ENCODE measurements at regions not wholly inside any gene's neighbourhood (a gene's known extent, or its start where the extent isn't known, plus 50 kb on each side); places are given as distances from the start of the nearest gene placed in this dataset.

DNA sequence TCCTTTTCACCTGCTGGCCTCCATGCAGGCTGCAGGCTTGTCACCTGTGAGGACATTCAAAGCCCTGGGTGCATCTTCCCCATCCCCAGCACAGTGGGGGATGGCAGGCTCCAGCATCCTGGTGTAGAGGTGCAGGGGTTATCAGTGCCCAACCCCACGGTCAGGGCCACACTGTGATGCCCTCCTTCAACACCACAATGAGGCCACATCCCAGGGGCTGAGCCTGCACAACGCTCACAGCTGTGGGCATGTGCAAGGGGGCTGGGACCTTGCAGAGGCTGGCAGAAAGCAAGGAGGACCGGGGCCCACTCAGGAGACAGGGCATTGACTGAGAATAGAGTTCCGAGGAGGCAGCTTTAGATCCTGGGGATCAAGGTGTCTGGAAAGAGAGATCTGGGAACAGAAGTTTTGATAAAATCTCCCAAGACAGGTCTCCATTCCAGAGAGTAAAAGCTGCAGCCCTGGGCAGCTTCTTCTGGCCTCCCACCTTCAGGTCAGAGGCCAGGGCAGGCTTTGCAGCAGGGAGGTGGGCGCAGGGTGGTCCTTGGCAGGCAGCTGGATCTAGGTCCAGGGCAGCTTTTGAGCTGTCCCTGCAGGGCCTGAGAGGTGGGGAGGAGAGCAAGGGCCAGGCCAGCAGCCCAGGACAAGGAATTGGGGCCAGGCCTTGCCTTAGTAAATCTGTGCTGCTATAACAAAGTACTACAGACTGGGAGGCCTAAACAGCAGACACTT lies 250.8 kb upstream of the B3GAT1 start:
- TF ChIP-seq, protein P1, sequence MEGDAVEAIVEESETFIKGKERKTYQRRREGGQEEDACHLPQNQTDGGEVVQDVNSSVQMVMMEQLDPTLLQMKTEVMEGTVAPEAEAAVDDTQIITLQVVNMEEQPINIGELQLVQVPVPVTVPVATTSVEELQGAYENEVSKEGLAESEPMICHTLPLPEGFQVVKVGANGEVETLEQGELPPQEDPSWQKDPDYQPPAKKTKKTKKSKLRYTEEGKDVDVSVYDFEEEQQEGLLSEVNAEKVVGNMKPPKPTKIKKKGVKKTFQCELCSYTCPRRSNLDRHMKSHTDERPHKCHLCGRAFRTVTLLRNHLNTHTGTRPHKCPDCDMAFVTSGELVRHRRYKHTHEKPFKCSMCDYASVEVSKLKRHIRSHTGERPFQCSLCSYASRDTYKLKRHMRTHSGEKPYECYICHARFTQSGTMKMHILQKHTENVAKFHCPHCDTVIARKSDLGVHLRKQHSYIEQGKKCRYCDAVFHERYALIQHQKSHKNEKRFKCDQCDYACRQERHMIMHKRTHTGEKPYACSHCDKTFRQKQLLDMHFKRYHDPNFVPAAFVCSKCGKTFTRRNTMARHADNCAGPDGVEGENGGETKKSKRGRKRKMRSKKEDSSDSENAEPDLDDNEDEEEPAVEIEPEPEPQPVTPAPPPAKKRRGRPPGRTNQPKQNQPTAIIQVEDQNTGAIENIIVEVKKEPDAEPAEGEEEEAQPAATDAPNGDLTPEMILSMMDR (IDR thresholded peaks at IDR 0.05; ENCODE audit: borderline replicate concordance, control extremely low read depth, extremely low read depth, insufficient read depth, missing control alignments) = no peak
- in situ Hi-C loops (cut with MboI; ENCODE audit: low sequenced_read_pairs, unreplicated experiment) = no loop called here
- DNase-seq (ENCODE audit: low spot score) = no peak

DNA sequence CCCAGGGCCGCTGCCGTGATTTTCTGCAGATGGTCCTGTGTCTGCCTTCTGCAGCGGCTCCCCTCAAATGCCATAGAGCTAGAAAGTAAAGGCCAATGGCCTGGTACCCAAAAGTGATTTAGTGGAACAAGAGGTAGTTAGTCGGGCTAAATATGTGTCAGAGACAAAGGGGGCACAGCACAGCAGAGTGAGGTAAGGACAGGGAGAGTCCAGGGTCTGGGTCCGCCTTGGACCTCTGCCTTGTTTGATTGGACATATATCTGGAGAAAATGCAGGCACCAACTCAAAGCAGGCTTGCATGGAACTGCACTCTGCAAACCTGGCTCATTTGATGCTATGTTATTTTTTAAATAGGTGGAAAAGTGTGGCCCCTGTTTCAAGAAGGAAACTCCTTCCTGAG lies 249.6 kb upstream of the B3GAT1 start:
- in situ Hi-C loops (cut with MboI; ENCODE audit: low sequenced_read_pairs, unreplicated experiment) = no loop called here
- no peak for DNase-seq (ENCODE audit: low spot score)
- TF ChIP-seq, protein P1 (IDR thresholded peaks at IDR 0.05; ENCODE audit: borderline replicate concordance, control extremely low read depth, extremely low read depth, insufficient read depth, missing control alignments) = no peak

DNA sequence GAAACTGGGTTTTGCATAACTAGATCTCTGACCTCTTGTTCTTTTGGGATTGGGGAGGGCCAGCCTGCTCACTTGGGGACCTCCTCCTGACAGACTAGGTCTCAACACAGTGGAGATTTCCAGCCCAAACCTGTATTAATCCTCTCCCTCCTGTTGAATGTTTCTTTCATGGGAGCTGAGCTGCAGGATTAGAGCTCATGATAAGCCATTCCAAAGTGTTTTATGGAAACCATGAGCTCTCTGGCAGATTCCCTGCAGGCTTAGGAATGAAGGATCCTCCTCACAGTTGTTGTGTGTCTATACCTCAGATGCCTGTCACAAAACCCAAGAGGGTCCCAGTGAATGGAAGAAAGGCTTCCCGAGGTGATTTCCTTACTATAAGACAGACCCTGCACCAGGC lies 248.4 kb upstream of the B3GAT1 start:
- TF ChIP-seq, protein P1 (IDR thresholded peaks at IDR 0.05; ENCODE audit: borderline replicate concordance, control extremely low read depth, extremely low read depth, insufficient read depth, missing control alignments) = no peak

DNA sequence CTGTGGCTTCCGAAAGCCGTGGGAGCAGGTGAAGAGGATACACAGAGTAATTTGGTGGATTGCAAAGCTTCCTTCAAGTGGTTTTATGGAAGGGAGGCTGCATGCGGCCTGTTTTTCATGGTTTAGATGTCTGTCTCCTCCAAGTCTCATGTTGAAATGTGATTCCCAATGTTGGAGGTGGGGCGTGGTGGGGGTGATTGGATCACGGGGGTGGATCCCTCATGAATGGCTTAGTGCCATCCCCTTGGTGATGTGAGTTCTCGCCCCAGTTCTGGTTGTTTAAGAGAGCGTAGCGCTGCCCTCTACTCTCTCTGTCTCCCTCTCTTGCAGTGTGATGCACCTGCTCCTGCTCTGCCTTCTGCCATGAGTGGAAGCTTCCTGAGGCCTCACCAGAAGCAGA lies 247.8 kb upstream of the B3GAT1 start:
- in situ Hi-C loops (cut with MboI; ENCODE audit: low sequenced_read_pairs, unreplicated experiment) = no loop called here
- DNase-seq (ENCODE audit: low spot score) = no peak
- TF ChIP-seq, protein P1 (IDR thresholded peaks at IDR 0.05; ENCODE audit: borderline replicate concordance, control extremely low read depth, extremely low read depth, insufficient read depth, missing control alignments) = no peak

More for the DNA sequence above, 248.4 kb upstream of the B3GAT1 start:
- in situ Hi-C loops (cut with MboI; ENCODE audit: low sequenced_read_pairs, unreplicated experiment) = no loop called here
- DNase-seq (ENCODE audit: low spot score) = no peak

DNA sequence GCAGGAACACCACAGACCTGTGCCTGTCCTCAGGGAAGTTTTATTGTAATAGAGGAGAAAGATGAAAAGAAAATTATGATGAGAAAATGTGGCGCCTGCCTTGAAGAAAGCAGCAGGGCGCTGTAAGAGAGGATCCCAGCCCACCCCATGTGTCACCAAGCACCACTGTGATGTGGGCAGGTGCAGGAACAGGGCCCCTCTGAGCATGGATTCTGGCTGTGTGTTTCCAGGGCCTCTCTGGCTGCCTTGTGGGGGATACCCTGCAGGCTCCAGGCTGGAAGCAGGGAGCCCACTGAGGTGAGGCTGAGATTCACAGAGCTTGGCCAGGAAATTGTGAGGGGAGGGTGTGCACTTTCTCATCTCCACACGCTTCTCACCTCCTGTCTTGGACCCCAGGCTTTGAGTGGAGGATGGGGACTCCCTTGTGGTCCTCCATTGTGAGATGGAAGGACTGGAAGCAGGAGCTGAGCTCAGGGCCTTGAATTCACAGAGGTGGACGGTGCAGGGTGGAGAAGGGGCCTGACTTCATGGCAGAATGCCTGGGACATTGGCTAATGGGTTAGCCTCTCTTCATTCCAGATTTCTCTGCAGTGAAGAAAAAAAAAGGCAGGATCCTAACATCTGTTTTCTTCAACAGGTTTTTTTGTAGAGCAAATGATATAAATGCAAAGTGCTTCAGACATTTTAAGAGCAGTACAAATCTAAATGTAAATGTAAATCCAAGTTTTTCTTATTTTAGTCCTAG lies 246.6 kb upstream of the B3GAT1 start:
- TF ChIP-seq, protein P1 (IDR thresholded peaks at IDR 0.05; ENCODE audit: borderline replicate concordance, control extremely low read depth, extremely low read depth, insufficient read depth, missing control alignments) = no peak
- in situ Hi-C loops (cut with MboI; ENCODE audit: low sequenced_read_pairs, unreplicated experiment) = no loop called here
- DNase-seq (ENCODE audit: low spot score) = no peak

DNA sequence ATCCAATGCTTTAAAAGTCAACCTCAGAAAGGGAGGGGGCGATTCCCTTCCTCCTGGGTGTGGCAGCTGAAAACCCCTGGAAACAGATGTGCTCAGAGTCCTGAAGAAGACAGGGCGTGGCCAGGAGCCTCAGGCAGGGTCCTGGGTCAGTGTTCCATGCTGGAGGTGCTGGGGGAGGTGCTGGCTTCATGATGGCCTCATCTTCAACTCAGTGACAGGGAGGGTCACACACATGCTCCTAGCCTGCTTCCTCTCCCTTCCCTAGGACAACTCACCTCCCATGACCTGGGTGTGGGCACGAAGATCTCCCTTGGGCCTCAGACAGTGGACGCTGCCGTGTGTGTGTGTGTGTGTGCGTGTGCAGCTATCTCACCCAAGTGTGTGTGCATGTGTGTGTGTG lies 245.6 kb upstream of the B3GAT1 start:
- in situ Hi-C loops (cut with MboI; ENCODE audit: low sequenced_read_pairs, unreplicated experiment) = no loop called here
- DNase-seq (ENCODE audit: low spot score) = no peak
- TF ChIP-seq, protein P1 (IDR thresholded peaks at IDR 0.05; ENCODE audit: borderline replicate concordance, control extremely low read depth, extremely low read depth, insufficient read depth, missing control alignments) = no peak

Measured in GM13976 (cell line).